ENCODE measurements at regions not wholly inside any gene's neighbourhood (a gene's known extent, or its start where the extent isn't known, plus 50 kb on each side); places are given as distances from the start of the nearest gene placed in this dataset.

GRCh38 chr10:21257919-21258318 lies 267.6 kb downstream of the SKIDA1 start:
- Histone ChIP-seq H3K27ac (ENCODE audit: low read depth in 1 of 3, low read length in 2 of 3) (no peak overlapping the region), H3K4me3 (ENCODE audit: low read depth in 1 of 3, low read length in 3 of 3) (no peak overlapping the region), H3K27me3 (ENCODE audit: control insufficient read depth in 3 of 3, insufficient read depth in 3 of 3, low read length in 3 of 3) (no peaks in the 10 kb centered on the region), H3K36me3 (ENCODE audit: control insufficient read depth in 3 of 3, insufficient read depth in 2 of 3, low read depth in 1 of 3, low read length in 3 of 3) (no peaks in the 10 kb centered on the region), H3K9me3 (ENCODE audit: control insufficient read depth in 2 of 2, insufficient read depth in 1 of 2, low read depth in 1 of 2, low read length in 1 of 2) (no peaks in the 10 kb centered on the region), H3K4me1 (ENCODE audit: control insufficient read depth in 3 of 3, insufficient read depth in 2 of 3, low read depth in 1 of 3, low read length in 2 of 3) (no peaks in the 10 kb centered on the region)
- no peak for DNase-seq
- 51 to 85% (median 70%) methylated on average over 2 of the region's 2 CpGs for WGBS, 3 donors
- no peak for FAIRE-seq

GRCh38 chr10:21257191-21257590 lies 268.3 kb downstream of the SKIDA1 start:
- DNase-seq (no peak), FAIRE-seq (no peak)
- no peak overlapping the region for H3K27ac ChIP-seq (ENCODE audit: low read depth in 1 of 3, low read length in 2 of 3)
- no peak overlapping the region for H3K4me3 ChIP-seq (ENCODE audit: low read depth in 1 of 3, low read length in 3 of 3)
- no peaks in the 10 kb centered on the region for H3K27me3 ChIP-seq (ENCODE audit: control insufficient read depth in 3 of 3, insufficient read depth in 3 of 3, low read length in 3 of 3)
- WGBS, 3 donors, result 76 to 88% (median 82%) methylated on average over 2 of the region's 2 CpGs
- H3K9me3 ChIP-seq (ENCODE audit: control insufficient read depth in 2 of 2, insufficient read depth in 1 of 2, low read depth in 1 of 2, low read length in 1 of 2), result no peaks in the 10 kb centered on the region
- no peaks in the 10 kb centered on the region for H3K4me1 ChIP-seq (ENCODE audit: control insufficient read depth in 3 of 3, insufficient read depth in 2 of 3, low read depth in 1 of 3, low read length in 2 of 3)
- H3K36me3 ChIP-seq (ENCODE audit: control insufficient read depth in 3 of 3, insufficient read depth in 2 of 3, low read depth in 1 of 3, low read length in 3 of 3), result no peaks in the 10 kb centered on the region

DNA sequence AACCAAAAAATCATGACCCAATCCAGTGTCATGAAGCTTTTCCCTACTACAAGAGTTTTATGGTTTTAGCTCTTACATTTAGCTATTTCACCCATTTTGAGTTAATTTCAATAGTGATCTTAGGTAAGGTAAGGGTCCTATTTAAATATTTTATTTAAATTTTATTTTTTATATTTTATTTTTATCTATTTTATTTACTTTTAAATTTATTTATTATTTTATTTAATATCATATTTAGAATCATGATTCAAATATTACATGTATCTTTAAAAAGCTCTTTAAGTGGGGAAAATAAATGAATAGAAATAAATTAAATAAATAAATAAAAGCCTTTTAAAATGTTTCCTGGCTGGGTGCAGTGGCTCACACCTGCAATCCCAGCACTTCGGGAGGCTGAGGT lies 276.0 kb downstream of the SKIDA1 start:
- Histone ChIP-seq H3K9me3 (ENCODE audit: control insufficient read depth in 2 of 2, insufficient read depth in 1 of 2, low read depth in 1 of 2, low read length in 1 of 2) (no peaks in the 10 kb centered on the region), H3K4me3 (ENCODE audit: low read depth in 1 of 3, low read length in 3 of 3) (no peak overlapping the region), H3K27me3 (ENCODE audit: control insufficient read depth in 3 of 3, insufficient read depth in 3 of 3, low read length in 3 of 3) (no peaks in the 10 kb centered on the region), H3K4me1 (ENCODE audit: control insufficient read depth in 3 of 3, insufficient read depth in 2 of 3, low read depth in 1 of 3, low read length in 2 of 3) (no peaks in the 10 kb centered on the region), H3K27ac (ENCODE audit: low read depth in 1 of 3, low read length in 2 of 3) (no peak overlapping the region), H3K36me3 (ENCODE audit: control insufficient read depth in 3 of 3, insufficient read depth in 2 of 3, low read depth in 1 of 3, low read length in 3 of 3) (no peaks in the 10 kb centered on the region)
- FAIRE-seq, result peak; percentile 55
- 92 to 95% (median 95%) methylated on average over 1 of the region's 1 CpG for WGBS, 3 donors
- DNase-seq, result no peak

GRCh38 chr10:21247592-21247991 lies 277.9 kb downstream of the SKIDA1 start:
- DNase-seq (no peak), FAIRE-seq (no peak)
- 59 to 71% (median 69%) methylated on average over 1 of the region's 1 CpG for WGBS, 3 donors
- no peak overlapping the region for H3K4me3 ChIP-seq (ENCODE audit: low read depth in 1 of 3, low read length in 3 of 3)
- no peaks in the 10 kb centered on the region for H3K4me1 ChIP-seq (ENCODE audit: control insufficient read depth in 3 of 3, insufficient read depth in 2 of 3, low read depth in 1 of 3, low read length in 2 of 3)
- no peaks in the 10 kb centered on the region for H3K27me3 ChIP-seq (ENCODE audit: control insufficient read depth in 3 of 3, insufficient read depth in 3 of 3, low read length in 3 of 3)
- H3K9me3 ChIP-seq (ENCODE audit: control insufficient read depth in 2 of 2, insufficient read depth in 1 of 2, low read depth in 1 of 2, low read length in 1 of 2), result no peaks in the 10 kb centered on the region
- H3K27ac ChIP-seq (ENCODE audit: low read depth in 1 of 3, low read length in 2 of 3), result no peak overlapping the region
- H3K36me3 ChIP-seq (ENCODE audit: control insufficient read depth in 3 of 3, insufficient read depth in 2 of 3, low read depth in 1 of 3, low read length in 3 of 3), result no peaks in the 10 kb centered on the region

GRCh38 chr10:21246178-21246577 lies 279.3 kb downstream of the SKIDA1 start:
- H3K27me3 ChIP-seq (ENCODE audit: control insufficient read depth in 3 of 3, insufficient read depth in 3 of 3, low read length in 3 of 3), result no peaks in the 10 kb centered on the region
- H3K36me3 ChIP-seq (ENCODE audit: control insufficient read depth in 3 of 3, insufficient read depth in 2 of 3, low read depth in 1 of 3, low read length in 3 of 3), result no peaks in the 10 kb centered on the region
- DNase-seq (no peak), FAIRE-seq (no peak)
- no peak overlapping the region for H3K4me3 ChIP-seq (ENCODE audit: low read depth in 1 of 3, low read length in 3 of 3)
- H3K4me1 ChIP-seq (ENCODE audit: control insufficient read depth in 3 of 3, insufficient read depth in 2 of 3, low read depth in 1 of 3, low read length in 2 of 3), result no peaks in the 10 kb centered on the region
- no peaks in the 10 kb centered on the region for H3K9me3 ChIP-seq (ENCODE audit: control insufficient read depth in 2 of 2, insufficient read depth in 1 of 2, low read depth in 1 of 2, low read length in 1 of 2)
- H3K27ac ChIP-seq (ENCODE audit: low read depth in 1 of 3, low read length in 2 of 3), result no peak overlapping the region
- 90 to 92% (median 91%) methylated on average over 5 of the region's 5 CpGs for WGBS, 3 donors

DNA sequence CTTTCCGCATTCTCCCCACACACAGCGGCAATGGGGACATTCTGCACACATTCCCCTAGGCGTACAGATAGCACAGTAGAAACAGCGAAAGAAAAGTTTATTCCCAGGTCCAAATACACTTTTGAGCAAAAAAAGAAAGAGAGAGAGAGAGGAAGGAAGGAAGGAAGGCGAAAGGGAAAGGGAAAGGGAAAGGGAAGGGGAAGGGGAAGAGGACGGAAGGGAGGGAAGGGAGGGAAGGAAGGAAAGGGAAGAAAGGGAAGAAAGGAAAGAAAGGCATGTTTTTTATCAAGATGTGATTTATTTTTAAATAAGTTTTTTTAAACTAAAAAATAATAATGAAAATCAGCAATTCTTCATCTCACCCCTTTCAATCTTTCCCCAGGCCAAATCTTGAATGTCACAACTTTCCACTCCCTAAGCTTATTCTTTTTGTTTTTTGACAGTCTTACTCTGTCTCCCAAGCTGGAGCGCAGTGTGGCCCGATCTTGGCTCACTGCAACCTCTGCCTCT lies 281.7 kb downstream of the SKIDA1 start:
- WGBS, 3 donors, result 88 to 91% (median 91%) methylated on average over 8 of the region's 8 CpGs

DNA sequence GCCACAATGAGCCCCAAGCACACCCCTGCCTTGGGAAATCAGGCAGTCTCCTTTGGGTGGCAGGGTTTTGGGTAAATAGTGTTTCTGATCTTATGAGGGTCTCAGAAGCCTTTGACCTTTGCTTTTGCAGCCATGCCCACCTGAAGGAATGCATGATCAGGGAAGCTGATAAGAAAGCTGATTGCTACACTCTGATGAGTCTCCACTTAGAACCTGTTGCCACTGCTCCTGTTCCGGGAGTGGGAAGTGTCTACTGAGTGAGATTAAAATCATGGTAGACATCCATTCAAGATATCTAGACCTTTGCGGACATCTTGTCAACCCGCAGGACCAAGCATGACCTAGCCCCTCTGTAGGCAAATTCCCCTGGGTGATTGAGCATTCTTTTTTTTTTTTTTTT lies 282.6 kb downstream of the SKIDA1 start:
- 57 to 74% (median 73%) methylated on average over 3 of the region's 3 CpGs for WGBS, 3 donors
- no peaks in the 10 kb centered on the region for H3K27me3 ChIP-seq (ENCODE audit: control insufficient read depth in 3 of 3, insufficient read depth in 3 of 3, low read length in 3 of 3)
- no peaks in the 10 kb centered on the region for H3K4me1 ChIP-seq (ENCODE audit: control insufficient read depth in 3 of 3, insufficient read depth in 2 of 3, low read depth in 1 of 3, low read length in 2 of 3)
- H3K9me3 ChIP-seq (ENCODE audit: control insufficient read depth in 2 of 2, insufficient read depth in 1 of 2, low read depth in 1 of 2, low read length in 1 of 2), result no peaks in the 10 kb centered on the region
- H3K36me3 ChIP-seq (ENCODE audit: control insufficient read depth in 3 of 3, insufficient read depth in 2 of 3, low read depth in 1 of 3, low read length in 3 of 3), result no peaks in the 10 kb centered on the region
- H3K27ac ChIP-seq (ENCODE audit: low read depth in 1 of 3, low read length in 2 of 3), result no peak overlapping the region
- H3K4me3 ChIP-seq (ENCODE audit: low read depth in 1 of 3, low read length in 3 of 3), result no peak overlapping the region
- no peak for DNase-seq
- FAIRE-seq, result no peak

More for the DNA sequence above, 281.7 kb downstream of the SKIDA1 start:
- no peaks in the 10 kb centered on the region for H3K9me3 ChIP-seq (ENCODE audit: control insufficient read depth in 2 of 2, insufficient read depth in 1 of 2, low read depth in 1 of 2, low read length in 1 of 2)
- no peaks in the 10 kb centered on the region for H3K4me1 ChIP-seq (ENCODE audit: control insufficient read depth in 3 of 3, insufficient read depth in 2 of 3, low read depth in 1 of 3, low read length in 2 of 3)
- no peak for DNase-seq
- FAIRE-seq, result no peak
- no peak overlapping the region for H3K27ac ChIP-seq (ENCODE audit: low read depth in 1 of 3, low read length in 2 of 3)
- H3K36me3 ChIP-seq (ENCODE audit: control insufficient read depth in 3 of 3, insufficient read depth in 2 of 3, low read depth in 1 of 3, low read length in 3 of 3), result no peaks in the 10 kb centered on the region
- no peak overlapping the region for H3K4me3 ChIP-seq (ENCODE audit: low read depth in 1 of 3, low read length in 3 of 3)
- no peaks in the 10 kb centered on the region for H3K27me3 ChIP-seq (ENCODE audit: control insufficient read depth in 3 of 3, insufficient read depth in 3 of 3, low read length in 3 of 3)

DNA sequence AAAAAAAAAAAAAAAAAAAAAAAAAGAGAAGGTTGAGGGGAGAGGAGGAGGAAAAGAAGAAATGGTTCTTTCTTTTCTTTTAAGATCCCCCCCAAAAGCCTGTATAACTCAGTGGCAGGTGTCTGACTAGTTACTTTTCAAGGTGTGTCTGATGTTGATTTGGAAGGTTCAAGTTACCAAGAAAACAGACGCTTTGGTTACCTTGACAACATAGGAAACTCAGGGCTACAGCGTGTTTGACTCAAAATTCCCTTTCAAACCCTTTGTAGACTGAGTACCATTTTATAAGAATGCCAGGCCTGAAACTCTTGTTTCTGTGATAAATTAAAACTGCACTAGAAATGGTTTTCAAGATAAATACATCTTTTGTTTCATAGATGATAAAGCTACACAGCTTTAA lies 286.8 kb downstream of the SKIDA1 start:
- no peaks in the 10 kb centered on the region for H3K4me1 ChIP-seq (ENCODE audit: control insufficient read depth in 3 of 3, insufficient read depth in 2 of 3, low read depth in 1 of 3, low read length in 2 of 3)
- H3K36me3 ChIP-seq (ENCODE audit: control insufficient read depth in 3 of 3, insufficient read depth in 2 of 3, low read depth in 1 of 3, low read length in 3 of 3), result no peaks in the 10 kb centered on the region
- H3K4me3 ChIP-seq (ENCODE audit: low read depth in 1 of 3, low read length in 3 of 3), result no peak overlapping the region
- no peaks in the 10 kb centered on the region for H3K9me3 ChIP-seq (ENCODE audit: control insufficient read depth in 2 of 2, insufficient read depth in 1 of 2, low read depth in 1 of 2, low read length in 1 of 2)
- no peaks in the 10 kb centered on the region for H3K27me3 ChIP-seq (ENCODE audit: control insufficient read depth in 3 of 3, insufficient read depth in 3 of 3, low read length in 3 of 3)
- DNase-seq (no peak), FAIRE-seq (no peak)
- H3K27ac ChIP-seq (ENCODE audit: low read depth in 1 of 3, low read length in 2 of 3), result no peak overlapping the region
- WGBS, 3 donors, result 40 to 59% (median 55%) methylated on average over 2 of the region's 2 CpGs

DNA sequence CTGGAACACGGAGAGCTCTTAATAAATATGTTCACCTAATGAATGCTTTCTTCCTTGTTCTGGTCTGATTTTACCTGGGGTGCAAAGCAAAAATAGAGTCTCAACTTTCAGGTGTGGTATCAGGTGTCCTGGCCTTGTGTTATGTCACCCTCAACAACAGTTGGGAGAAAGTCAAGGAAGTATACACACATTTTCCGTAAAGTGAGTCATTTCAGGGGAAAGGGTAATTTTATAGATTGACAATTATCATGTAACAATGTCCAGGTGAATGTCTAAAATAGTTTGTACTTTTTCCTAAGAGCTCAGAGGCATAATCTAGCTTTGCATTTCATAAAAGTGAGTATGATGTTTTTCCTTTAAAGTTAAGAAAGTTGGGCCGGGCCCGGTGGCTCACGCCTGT lies 287.4 kb downstream of the SKIDA1 start:
- Histone ChIP-seq H3K4me1 (ENCODE audit: control insufficient read depth in 3 of 3, insufficient read depth in 2 of 3, low read depth in 1 of 3, low read length in 2 of 3) (no peaks in the 10 kb centered on the region), H3K36me3 (ENCODE audit: control insufficient read depth in 3 of 3, insufficient read depth in 2 of 3, low read depth in 1 of 3, low read length in 3 of 3) (no peaks in the 10 kb centered on the region), H3K27ac (ENCODE audit: low read depth in 1 of 3, low read length in 2 of 3) (no peak overlapping the region), H3K9me3 (ENCODE audit: control insufficient read depth in 2 of 2, insufficient read depth in 1 of 2, low read depth in 1 of 2, low read length in 1 of 2) (no peaks in the 10 kb centered on the region), H3K27me3 (ENCODE audit: control insufficient read depth in 3 of 3, insufficient read depth in 3 of 3, low read length in 3 of 3) (no peaks in the 10 kb centered on the region), H3K4me3 (ENCODE audit: low read depth in 1 of 3, low read length in 3 of 3) (no peak overlapping the region)
- 84 to 87% (median 86%) methylated on average over 5 of the region's 5 CpGs for WGBS, 3 donors
- FAIRE-seq (no peak), DNase-seq (no peak)

Measured in small intestine (tissue), 7 donors.